ENCODE measurements at regions not wholly inside any gene's neighbourhood (a gene's known extent, or its start where the extent isn't known, plus 50 kb on each side); places are given as distances from the start of the nearest gene placed in this dataset.

- TF ChIP-seq REST (IDR thresholded peaks at IDR 0.05) (no peak), CTCF (IDR thresholded peaks at IDR 0.05; ENCODE audit: low read depth, low read length, missing input control) (no peak), TAF1 (conservative IDR thresholded peaks at IDR 0.05) (no peak), SP1 (IDR thresholded peaks at IDR 0.05) (no peak), YY1 (IDR thresholded peaks at IDR 0.05) (no peak), EGR1 (IDR thresholded peaks at IDR 0.05; ENCODE audit: low read depth in 2 of 2) (no peak), RAD21 (IDR thresholded peaks at IDR 0.05) (no peak)
Measured at GRCh38 chr2:176813156-176813555, 399.4 kb upstream of the HNRNPA3 start.
